A673 (cell line): ENCODE measurements at regions not wholly inside any gene's neighbourhood (a gene's known extent, or its start where the extent isn't known, plus 50 kb on each side); places are given as distances from the start of the nearest gene placed in this dataset.

Source experiments
- EZH2 ChIP-seq: fragments of 200-600 bp; sonication (generic); IDR thresholded peaks from 2 replicates; pipeline ENCODE4 v1.6.1; 2017; ENCODE audit warnings: borderline replicate concordance, low read depth, mild to moderate bottlenecking, mixed read lengths, antibody characterized with exemption, low read length; ENCODE audit not compliant: poor library complexity, severe bottlenecking
- TF ChIP-seq, protein P1 (sequence below): fragments of 300-800, 200-600 bp; sonication (generic); conservative IDR thresholded peaks from 2 replicates; pipeline ENCODE4 v1.5.1; 2017; ENCODE audit warnings: low read depth, mild to moderate bottlenecking, antibody characterized with exemption, low read length, moderate library complexity, mixed read lengths

- TF ChIP-seq, protein P1, sequence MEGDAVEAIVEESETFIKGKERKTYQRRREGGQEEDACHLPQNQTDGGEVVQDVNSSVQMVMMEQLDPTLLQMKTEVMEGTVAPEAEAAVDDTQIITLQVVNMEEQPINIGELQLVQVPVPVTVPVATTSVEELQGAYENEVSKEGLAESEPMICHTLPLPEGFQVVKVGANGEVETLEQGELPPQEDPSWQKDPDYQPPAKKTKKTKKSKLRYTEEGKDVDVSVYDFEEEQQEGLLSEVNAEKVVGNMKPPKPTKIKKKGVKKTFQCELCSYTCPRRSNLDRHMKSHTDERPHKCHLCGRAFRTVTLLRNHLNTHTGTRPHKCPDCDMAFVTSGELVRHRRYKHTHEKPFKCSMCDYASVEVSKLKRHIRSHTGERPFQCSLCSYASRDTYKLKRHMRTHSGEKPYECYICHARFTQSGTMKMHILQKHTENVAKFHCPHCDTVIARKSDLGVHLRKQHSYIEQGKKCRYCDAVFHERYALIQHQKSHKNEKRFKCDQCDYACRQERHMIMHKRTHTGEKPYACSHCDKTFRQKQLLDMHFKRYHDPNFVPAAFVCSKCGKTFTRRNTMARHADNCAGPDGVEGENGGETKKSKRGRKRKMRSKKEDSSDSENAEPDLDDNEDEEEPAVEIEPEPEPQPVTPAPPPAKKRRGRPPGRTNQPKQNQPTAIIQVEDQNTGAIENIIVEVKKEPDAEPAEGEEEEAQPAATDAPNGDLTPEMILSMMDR: no peak
- no peak for TF ChIP-seq EZH2
These were observed 118.3 kb upstream of the EEF2KMT start for GRCh38 chr16:5215901-5216300.
